Fibroblast of the aortic adventitia (primary cell): ENCODE measurements at regions not wholly inside any gene's neighbourhood (a gene's known extent, or its start where the extent isn't known, plus 50 kb on each side); places are given as distances from the start of the nearest gene placed in this dataset.

Experiments used
- DNase-seq: peaks from one replicate; pipeline ENCODE4 v3.0.0-alpha.2; 2010; ENCODE audit warnings: low read depth
- H3K4me3 ChIP-seq: 2 replicates; pipeline ENCODE4 v1.5.1; 2011; ENCODE audit warnings: low read depth, mild to moderate bottlenecking, control low read depth, low read length, moderate library complexity
- TF ChIP-seq, protein P1 (sequence below): IDR thresholded peaks from 2 replicates; pipeline ENCODE4 v1.5.1; 2011; ENCODE audit warnings: mild to moderate bottlenecking, low read length, control low read depth, inconsistent platforms; ENCODE audit not compliant: insufficient read depth

- peak; percentile 17 for DNase-seq
- TF ChIP-seq, protein P1, sequence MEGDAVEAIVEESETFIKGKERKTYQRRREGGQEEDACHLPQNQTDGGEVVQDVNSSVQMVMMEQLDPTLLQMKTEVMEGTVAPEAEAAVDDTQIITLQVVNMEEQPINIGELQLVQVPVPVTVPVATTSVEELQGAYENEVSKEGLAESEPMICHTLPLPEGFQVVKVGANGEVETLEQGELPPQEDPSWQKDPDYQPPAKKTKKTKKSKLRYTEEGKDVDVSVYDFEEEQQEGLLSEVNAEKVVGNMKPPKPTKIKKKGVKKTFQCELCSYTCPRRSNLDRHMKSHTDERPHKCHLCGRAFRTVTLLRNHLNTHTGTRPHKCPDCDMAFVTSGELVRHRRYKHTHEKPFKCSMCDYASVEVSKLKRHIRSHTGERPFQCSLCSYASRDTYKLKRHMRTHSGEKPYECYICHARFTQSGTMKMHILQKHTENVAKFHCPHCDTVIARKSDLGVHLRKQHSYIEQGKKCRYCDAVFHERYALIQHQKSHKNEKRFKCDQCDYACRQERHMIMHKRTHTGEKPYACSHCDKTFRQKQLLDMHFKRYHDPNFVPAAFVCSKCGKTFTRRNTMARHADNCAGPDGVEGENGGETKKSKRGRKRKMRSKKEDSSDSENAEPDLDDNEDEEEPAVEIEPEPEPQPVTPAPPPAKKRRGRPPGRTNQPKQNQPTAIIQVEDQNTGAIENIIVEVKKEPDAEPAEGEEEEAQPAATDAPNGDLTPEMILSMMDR, result no peak
- H3K4me3 ChIP-seq, result no peak overlapping the region
These were observed 70.1 kb upstream of the ARHGAP21 start for GRCh38 chr10:24793648-24794379.

DNA sequence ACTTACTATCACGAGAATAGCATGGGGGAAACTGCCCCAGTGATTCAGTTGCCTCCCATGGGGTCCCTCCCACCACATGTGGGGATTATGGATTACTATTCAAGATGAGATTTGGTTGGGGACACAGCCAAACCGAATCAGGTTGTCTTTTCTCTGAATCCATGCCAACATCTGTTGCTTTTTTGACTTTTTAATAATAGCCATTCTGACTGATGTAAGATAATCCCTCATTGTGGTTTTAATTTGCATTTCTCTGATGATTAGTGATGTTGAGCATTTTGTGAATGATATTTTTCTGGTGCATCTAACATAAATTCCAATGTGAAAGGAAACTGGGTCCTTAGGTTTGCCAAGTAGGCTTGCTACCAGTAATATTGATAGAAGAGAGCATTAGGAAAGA lies 69.0 kb upstream of the ARHGAP21 start:
- TF ChIP-seq, protein P1, result no peak
- no peak overlapping the region for H3K4me3 ChIP-seq
- DNase-seq, result no peak

GRCh38 chr10:24791084-24791726 lies 67.5 kb upstream of the ARHGAP21 start:
- TF ChIP-seq, protein P1, result no peak
- DNase-seq, result no peak
- H3K4me3 ChIP-seq, result no peak overlapping the region

GRCh38 chr10:24790599-24790998 lies 66.9 kb upstream of the ARHGAP21 start:
- H3K4me3 ChIP-seq, result no peak overlapping the region
- DNase-seq, result no peak
- TF ChIP-seq, protein P1, result no peak

DNA sequence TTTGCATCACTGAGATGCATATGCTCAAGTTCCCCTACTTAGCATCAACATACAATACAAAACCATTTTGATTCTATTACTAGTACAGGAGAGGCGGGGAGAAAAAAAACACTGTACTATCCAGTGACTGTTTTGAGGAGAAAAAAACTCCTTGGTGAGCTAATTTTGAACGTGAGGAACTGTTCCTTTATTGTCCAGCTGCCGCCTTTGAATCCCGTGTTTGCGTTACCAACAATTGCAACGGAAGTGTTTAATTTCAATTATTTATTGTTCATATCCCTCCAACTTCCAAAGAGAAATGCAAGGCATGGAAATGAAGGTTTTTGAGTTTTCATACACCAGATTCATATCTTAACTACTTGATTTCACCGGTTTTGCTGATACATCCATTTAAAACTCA lies 66.4 kb upstream of the ARHGAP21 start:
- TF ChIP-seq, protein P1, result no peak
- no peak for DNase-seq
- H3K4me3 ChIP-seq, result no peak overlapping the region

DNA sequence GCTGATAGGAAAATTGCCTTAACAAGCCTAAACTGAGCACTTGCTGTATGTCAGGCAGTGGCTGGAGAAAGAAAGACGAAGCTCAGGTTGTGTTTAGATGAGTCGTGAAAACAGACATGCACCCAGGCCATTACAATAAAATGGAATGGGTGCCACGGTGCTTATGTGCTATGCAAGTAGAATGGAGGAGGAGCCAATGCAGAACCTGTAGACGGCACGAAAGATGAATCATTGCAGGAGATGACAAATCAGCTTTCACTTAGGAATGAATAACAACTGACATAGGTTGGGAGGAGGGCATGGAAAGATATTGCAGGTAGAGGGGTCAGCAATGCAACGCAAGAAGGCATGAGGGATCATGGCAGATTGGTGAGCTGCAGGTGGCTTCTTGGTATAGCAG lies 61.2 kb upstream of the ARHGAP21 start:
- H3K4me3 ChIP-seq, result no peak overlapping the region
- TF ChIP-seq, protein P1, result no peak
- no peak for DNase-seq
